ENCODE measurements at regions not wholly inside any gene's neighbourhood (a gene's known extent, or its start where the extent isn't known, plus 50 kb on each side); places are given as distances from the start of the nearest gene placed in this dataset.

GRCh38 chr2:221002101-221002685 lies 569.9 kb downstream of the EPHA4 start (continued):
- no peak for TF ChIP-seq ZNF436 (CRISPR knock-in tag; IDR thresholded peaks at IDR 0.05)
- TF ChIP-seq KDM1A (IDR thresholded peaks at IDR 0.05), result no peak
- no peak for TF ChIP-seq RNF219 (CRISPR knock-in tag; IDR thresholded peaks at IDR 0.05)
- no peak for TF ChIP-seq ZNF263 (CRISPR knock-in tag; IDR thresholded peaks at IDR 0.05; ENCODE audit: borderline replicate concordance)

GRCh38 chr2:221005338-221005737 lies 566.8 kb downstream of the EPHA4 start:
- intact Hi-C loops (cut with micrococcal nuclease), result no loop called here
- Histone ChIP-seq H3K4me3 (no peak overlapping the region), H3K9ac (ENCODE audit: insufficient read depth in 1 of 2, low read depth in 2 of 2, low read length in 2 of 2) (no peak overlapping the region), H3K79me2 (ENCODE audit: control insufficient read depth, insufficient read depth, low read length) (no peaks in the 10 kb centered on the region), H4K20me1 (replicated peaks; ENCODE audit: control insufficient read depth, insufficient read depth, low read length) (no peaks in the 10 kb centered on the region), H3K4me2 (ENCODE audit: insufficient read depth, low read length) (no peak overlapping the region), H3K27ac (ENCODE audit: extremely low read depth, low read depth, low read length) (no peak overlapping the region), H3K9me3 (replicated peaks; ENCODE audit: control insufficient read depth, insufficient read depth, low read depth, low read length) (no peaks in the 10 kb centered on the region), H3K36me3 (ENCODE audit: control insufficient read depth, insufficient read depth, low read length) (no peaks in the 10 kb centered on the region), H3K4me1 (replicated peaks in 1 of 2; ENCODE audit: control insufficient read depth in 2 of 2, insufficient read depth in 2 of 2, low read length in 2 of 2) (no peaks in the 10 kb centered on the region), H3K9me1 (ENCODE audit: control insufficient read depth, insufficient read depth, low read length) (no peaks in the 10 kb centered on the region), H3K27me3 (ENCODE audit: control insufficient read depth in 2 of 2, insufficient read depth in 2 of 2, low read length in 2 of 2) (no peaks in the 10 kb centered on the region), H2AFZ (ENCODE audit: low read depth, low read length) (no peak overlapping the region)
- DNase-seq (ENCODE audit: extremely low read depth in 1 of 4, low spot score in 3 of 4) (no peak), FAIRE-seq (no peak), ATAC-seq (no peak)
- CTCF ChIA-PET (ENCODE audit: low intra/inter-chr PET ratio), result no interaction called here
- no TSS peak for BruUV-seq (replicated peaks)
- in situ Hi-C loops (cut with MboI), result no loop called here
- 2% methylated on average over 3 of the region's 3 CpGs for WGBS (ENCODE audit: insufficient coverage, low coverage, missing lambda C conversion rate)
- POLR2A ChIA-PET, result no interaction called here
- TF ChIP-seq AFF1 (IDR thresholded peaks at IDR 0.05; ENCODE audit: low read depth in 1 of 2, partially characterized antibody in 2 of 2) (no peak), ZNF277 (CRISPR knock-in tag; IDR thresholded peaks at IDR 0.05; ENCODE audit: borderline replicate concordance) (no peak), ZNF280A (IDR thresholded peaks at IDR 0.05; ENCODE audit: low read depth, partially characterized antibody) (no peak), RBM15 (IDR thresholded peaks at IDR 0.05; ENCODE audit: insufficient read depth, low read length) (no peak), YBX1 (IDR thresholded peaks at IDR 0.05) (no peak), NFIC (IDR thresholded peaks at IDR 0.05) (no peak), NUFIP1 (IDR thresholded peaks at IDR 0.05; ENCODE audit: partially characterized antibody) (no peak), NR3C1 (CRISPR knock-in tag; IDR thresholded peaks at IDR 0.05) (no peak), ZNF551 (CRISPR knock-in tag; IDR thresholded peaks at IDR 0.05) (no peak)

Measured in K562 (cell line).